Cardiac muscle cell (in vitro differentiated cells and primary cell): ENCODE measurements at regions not wholly inside any gene's neighbourhood (a gene's known extent, or its start where the extent isn't known, plus 50 kb on each side); places are given as distances from the start of the nearest gene placed in this dataset.

Source experiments
- DNase-seq, 2 donors: peaks; one replicate each; pipeline versions ENCODE4 v3.0.0 to v3.0.0-alpha.2; 2010 to 2017; ENCODE audit warnings: low read depth in 1 of 2, low spot score in 1 of 2
- H3K27ac ChIP-seq: fragments of 200-600 bp; sonication (generic); 2 replicates; pipeline ENCODE4 v1.5.1; 2016
- H3K27me3 ChIP-seq: fragments of 200-600 bp; sonication (generic); 2 replicates; pipeline ENCODE4 v1.6.0; 2016; ENCODE audit warnings: control low read depth
- H3K36me3 ChIP-seq: fragments of 200-600 bp; sonication (generic); 2 replicates; pipeline ENCODE4 v1.5.1; 2016; ENCODE audit warnings: control low read depth
- H3K4me1 ChIP-seq: fragments of 200-600 bp; sonication (generic); 2 replicates; pipeline ENCODE4 v1.8.1; 2017; ENCODE audit warnings: low read depth, mild to moderate bottlenecking, mixed run types
- H3K4me3 ChIP-seq: fragments of 200-600 bp; sonication (generic); 2 replicates; pipeline ENCODE4 v1.5.1; 2016; ENCODE audit warnings: mild to moderate bottlenecking
- H3K9me3 ChIP-seq: fragments of 200-600 bp; sonication (generic); 2 replicates; pipeline ENCODE4 v1.5.1; 2017; ENCODE audit warnings: low read depth, mild to moderate bottlenecking, control low read depth
- TF ChIP-seq, protein P1 (sequence below): IDR thresholded peaks from 2 replicates; pipeline ENCODE4 v1.5.1; 2012; ENCODE audit warnings: low read depth, mild to moderate bottlenecking, low read length

- Histone ChIP-seq H3K4me3 (no peak overlapping the region), H3K9me3 (no peaks in the 10 kb centered on the region), H3K27ac (no peak overlapping the region), H3K27me3 (no peaks in the 10 kb centered on the region), H3K4me1 (no peaks in the 10 kb centered on the region), H3K36me3 (no peaks in the 10 kb centered on the region)
- DNase-seq, result peak; percentile 4 to 36
- TF ChIP-seq, protein P1, sequence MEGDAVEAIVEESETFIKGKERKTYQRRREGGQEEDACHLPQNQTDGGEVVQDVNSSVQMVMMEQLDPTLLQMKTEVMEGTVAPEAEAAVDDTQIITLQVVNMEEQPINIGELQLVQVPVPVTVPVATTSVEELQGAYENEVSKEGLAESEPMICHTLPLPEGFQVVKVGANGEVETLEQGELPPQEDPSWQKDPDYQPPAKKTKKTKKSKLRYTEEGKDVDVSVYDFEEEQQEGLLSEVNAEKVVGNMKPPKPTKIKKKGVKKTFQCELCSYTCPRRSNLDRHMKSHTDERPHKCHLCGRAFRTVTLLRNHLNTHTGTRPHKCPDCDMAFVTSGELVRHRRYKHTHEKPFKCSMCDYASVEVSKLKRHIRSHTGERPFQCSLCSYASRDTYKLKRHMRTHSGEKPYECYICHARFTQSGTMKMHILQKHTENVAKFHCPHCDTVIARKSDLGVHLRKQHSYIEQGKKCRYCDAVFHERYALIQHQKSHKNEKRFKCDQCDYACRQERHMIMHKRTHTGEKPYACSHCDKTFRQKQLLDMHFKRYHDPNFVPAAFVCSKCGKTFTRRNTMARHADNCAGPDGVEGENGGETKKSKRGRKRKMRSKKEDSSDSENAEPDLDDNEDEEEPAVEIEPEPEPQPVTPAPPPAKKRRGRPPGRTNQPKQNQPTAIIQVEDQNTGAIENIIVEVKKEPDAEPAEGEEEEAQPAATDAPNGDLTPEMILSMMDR, result peak; percentile 72
Observed at GRCh38 chr7:32347244-32347828, 142.8 kb downstream of the LSM5 start.

GRCh38 chr7:32346253-32346652, 143.9 kb downstream of the LSM5 start:
- DNase-seq, result no peak
- Histone ChIP-seq H3K27me3 (no peaks in the 10 kb centered on the region), H3K4me1 (no peaks in the 10 kb centered on the region), H3K4me3 (no peak overlapping the region), H3K9me3 (no peaks in the 10 kb centered on the region), H3K36me3 (no peaks in the 10 kb centered on the region), H3K27ac (no peak overlapping the region)
- TF ChIP-seq, protein P1, result no peak

DNA sequence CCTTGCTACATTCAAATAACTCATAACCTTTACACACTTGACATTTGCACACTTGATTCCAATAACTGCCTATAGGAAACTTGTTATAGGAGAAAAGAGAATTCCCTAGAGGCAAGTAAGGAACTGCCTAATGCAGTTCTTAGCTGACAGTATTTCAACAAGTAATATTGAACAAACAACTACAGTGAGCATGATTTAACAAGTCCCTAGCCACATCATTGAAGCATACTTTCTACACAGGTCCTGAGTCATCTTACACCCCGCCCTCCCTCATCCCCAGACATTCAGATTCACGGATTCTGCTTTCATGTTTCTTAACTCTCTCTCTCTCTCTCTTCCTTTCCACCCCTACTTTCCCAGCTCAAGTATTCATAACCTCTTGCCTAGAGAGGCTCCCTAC, 153.5 kb downstream of the LSM5 start:
- H3K9me3 ChIP-seq, result no peaks in the 10 kb centered on the region
- H3K27me3 ChIP-seq, result no peaks in the 10 kb centered on the region
- no peaks in the 10 kb centered on the region for H3K4me1 ChIP-seq
- DNase-seq, result no peak
- H3K27ac ChIP-seq, result no peak overlapping the region
- TF ChIP-seq, protein P1, result no peak
- no peaks in the 10 kb centered on the region for H3K36me3 ChIP-seq
- H3K4me3 ChIP-seq, result no peak overlapping the region

GRCh38 chr7:32335107-32335506, 155.1 kb downstream of the LSM5 start:
- Histone ChIP-seq H3K27ac (no peak overlapping the region), H3K9me3 (no peaks in the 10 kb centered on the region), H3K4me1 (no peaks in the 10 kb centered on the region), H3K27me3 (no peaks in the 10 kb centered on the region), H3K4me3 (no peak overlapping the region), H3K36me3 (no peaks in the 10 kb centered on the region)
- DNase-seq, result peak in 1 of 2 donors; percentile 8
- TF ChIP-seq, protein P1, result no peak

- Histone ChIP-seq H3K27me3 (peaks cover 3% of the 10 kb centered on the region), H3K4me3 (no peak overlapping the region), H3K36me3 (no peaks in the 10 kb centered on the region), H3K9me3 (no peaks in the 10 kb centered on the region), H3K4me1 (no peaks in the 10 kb centered on the region), H3K27ac (no peak overlapping the region)
- TF ChIP-seq, protein P1, result no peak
- DNase-seq, result no peak
Observed at GRCh38 chr7:32330602-32331001, 159.6 kb downstream of the LSM5 start.
